Midbrain (tissue), 1 donor: ENCODE measurements at regions not wholly inside any gene's neighbourhood (a gene's known extent, or its start where the extent isn't known, plus 50 kb on each side); places are given as distances from the start of the nearest gene placed in this dataset.

ENCODE experiments used
- DNase-seq: peaks from one replicate; lab custom pipeline; 2025; lab: John Stamatoyannopoulos, UW

DNA sequence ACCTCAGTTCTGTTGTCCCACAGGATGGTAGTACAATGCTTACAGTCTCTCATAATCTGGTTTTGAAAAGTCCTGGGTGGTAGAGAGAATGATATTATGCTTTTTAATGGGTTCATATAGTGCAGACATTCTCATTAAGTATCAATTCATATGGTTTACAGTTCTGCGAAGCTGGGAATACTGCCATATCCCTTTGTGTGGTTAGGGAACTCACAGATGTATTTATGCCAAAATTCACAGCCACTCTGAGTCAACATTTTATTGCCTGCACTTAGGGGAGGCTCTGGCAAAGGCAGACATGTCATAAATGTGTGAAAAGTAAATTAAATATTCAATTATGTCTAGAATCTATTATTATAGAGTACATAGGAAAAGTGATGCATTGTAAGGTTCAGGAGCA is 808.2 kb downstream of the SUCLG1 start:
- DNase-seq = no peak

DNA sequence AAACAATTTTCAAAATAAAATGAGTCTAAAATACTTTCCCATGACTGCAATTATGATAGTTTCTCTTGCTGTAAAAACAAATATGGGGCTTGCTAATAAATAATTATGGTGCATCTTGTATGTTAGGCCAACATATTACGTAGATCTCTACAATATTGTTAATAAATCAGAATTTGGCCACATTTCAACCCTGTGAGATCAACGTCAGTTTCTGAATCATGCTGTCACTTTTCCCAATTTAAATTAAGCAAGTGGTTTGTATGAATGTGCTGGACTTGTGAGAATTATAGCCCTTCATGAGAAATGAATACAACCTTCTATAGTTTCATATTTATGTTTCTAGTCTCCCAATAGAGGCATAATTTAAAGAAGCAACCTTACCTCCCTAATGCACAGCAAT is 808.9 kb downstream of the SUCLG1 start:
- no peak for DNase-seq

DNA sequence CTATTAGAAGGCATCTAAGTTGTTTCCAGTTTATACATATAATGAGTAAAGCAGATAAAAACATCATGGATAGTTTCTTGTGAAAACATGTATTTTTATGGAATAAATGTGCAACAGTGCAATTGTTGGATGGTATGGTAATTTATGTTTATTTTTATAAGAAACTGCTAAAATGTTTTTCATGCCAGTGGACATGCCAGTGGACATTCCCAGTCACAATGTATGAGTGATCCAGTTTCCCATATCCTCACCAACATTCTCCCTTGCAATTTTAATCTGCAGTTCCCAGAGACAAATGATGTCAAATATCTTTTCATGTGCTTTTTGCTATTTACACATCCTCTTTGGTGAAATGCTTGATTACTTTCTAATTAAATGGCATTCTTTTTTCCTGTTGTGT is 818.6 kb downstream of the SUCLG1 start:
- no peak for DNase-seq

DNA sequence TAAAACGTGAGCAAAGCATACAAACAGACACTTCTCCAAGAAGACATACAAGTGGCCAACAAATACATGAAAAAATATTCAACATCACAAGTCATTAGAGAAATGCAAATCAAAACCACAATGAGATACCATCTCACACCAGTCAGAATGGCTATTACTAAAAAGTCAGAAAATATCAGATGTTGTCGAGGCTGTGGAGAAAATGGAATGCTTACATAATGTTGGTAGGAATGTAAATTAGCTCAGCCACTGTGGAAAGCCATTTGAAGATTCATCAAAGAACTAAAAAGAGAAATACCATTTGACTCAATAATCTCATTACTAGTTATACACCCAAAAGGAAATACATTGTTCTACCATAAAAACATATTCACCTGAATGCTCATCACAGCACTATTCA is 825.7 kb downstream of the SUCLG1 start:
- DNase-seq = no peak

DNA sequence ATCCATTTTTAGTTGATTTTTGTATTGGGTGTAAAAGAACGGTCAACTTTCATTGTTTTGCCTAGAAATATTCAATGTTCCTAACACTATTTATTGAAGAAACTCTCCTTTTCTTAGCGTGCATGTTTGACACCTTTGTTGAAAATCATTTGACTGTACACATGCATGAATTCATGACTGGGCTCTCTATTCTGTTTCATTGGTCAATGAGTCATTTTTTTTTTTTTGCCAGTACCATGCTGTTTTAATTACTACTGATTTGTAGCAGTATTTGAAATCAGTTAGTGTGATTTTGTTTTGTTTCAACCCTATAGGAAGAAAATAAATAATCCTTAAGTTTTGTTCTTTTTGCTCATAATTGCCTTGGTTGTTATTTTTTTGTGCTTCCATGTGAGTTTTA is 828.7 kb downstream of the SUCLG1 start:
- DNase-seq = no peak

DNA sequence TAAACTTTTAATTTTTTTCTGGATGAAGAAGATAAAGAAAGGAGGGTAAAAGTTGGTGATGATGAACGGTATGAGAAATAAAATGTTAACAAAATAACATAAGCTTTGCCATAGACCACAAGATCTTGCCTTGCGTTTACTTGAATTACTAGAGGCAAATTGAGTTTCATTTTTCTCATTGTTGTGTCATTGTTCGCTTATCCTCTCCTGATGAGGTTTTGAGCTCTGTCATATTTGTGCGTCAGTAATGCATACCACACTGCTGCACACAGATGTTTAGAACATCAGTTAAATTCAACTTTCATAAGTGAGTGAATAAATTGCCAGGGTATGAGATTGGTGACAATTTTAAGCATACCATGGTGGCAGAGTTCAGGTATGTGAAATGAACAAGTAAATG is 843.6 kb downstream of the SUCLG1 start:
- no peak for DNase-seq

DNA sequence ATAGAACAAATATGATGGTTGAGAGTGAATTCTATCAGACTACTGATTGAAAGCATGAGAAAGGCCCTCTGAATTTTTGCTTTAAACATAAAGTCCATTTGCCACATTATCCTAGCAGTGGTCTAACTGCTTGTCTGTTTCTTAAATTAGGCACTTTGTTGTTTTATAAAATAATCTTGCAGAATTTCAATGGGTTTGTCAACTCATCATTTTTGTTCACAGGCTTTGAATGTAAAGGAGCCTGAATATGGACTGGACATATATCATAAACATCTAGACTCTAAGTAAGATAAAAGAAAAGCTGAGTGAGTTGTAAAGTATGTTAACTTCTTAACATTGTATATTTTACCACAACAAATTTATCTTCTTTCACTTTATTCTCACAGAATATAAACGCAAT is 845.9 kb downstream of the SUCLG1 start:
- no peak for DNase-seq

DNA sequence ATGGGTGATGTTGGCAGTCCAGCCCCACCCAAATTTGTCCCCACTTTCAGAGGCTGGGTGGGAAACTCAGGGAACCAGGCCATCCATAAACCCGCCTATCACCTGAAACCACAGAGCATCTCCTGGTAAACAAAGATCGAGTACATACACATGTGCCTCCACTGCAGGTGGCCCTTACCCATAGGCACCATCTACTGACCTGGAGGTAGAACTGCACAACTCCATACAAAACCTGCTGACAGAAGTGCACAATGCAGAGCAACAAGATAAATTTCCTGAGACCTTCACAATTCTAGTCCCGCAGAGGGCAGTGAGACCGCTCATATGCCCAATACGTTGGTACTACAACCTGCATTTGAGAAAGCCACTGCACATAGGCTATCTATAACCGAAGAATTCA is 856.3 kb downstream of the SUCLG1 start:
- DNase-seq = no peak

DNA sequence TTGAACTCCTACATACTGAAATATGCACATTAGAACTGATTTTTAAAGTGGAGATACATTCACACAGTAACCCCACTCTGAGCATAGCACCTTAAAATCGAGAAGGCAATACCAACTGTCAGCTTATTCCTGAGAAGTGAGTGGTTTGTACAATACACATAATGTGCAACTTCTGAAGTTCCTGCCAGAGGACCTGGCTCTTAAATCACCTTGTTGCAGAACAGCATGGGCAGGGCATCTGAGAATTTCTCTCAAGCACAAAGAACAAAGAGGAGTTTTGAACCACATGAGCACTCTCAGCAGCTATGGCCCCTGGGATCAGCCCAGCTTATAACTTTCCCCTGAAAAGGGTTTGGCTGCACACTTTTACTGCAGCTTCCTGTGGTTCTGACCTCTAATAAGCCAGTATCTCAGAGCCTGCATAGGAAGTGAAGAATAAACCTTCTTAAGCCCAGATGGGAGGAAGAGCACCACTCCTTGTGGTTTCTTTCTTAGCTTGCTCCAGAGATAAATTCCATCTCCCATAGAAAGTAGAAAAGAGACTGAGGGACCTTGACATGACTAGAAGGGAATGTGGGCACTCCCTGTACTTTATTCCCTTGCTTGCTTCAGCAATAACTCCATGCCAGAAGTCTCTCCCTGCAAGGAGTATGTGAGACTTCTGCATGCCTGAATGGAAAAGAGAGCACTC is 862.3 kb downstream of the SUCLG1 start:
- DNase-seq = no peak

DNA sequence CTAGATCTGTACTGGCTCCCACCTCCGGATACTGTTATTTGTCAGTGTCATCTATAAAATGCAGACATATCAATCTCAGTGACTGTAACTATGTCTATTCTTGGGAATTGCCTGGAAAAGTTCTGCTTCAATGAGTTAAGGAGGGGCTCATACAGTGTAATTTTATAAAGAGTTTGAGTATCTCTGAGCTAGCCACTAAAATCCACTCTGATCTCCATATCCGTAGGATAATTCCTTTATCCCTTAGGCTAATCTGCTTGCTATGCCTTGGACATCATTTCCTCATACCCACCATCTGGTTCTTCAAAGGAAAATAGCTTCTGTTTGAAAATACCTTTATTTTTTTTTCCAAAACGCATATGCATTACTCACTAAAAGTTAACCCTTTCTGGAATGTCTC is 863.2 kb downstream of the SUCLG1 start:
- DNase-seq = no peak

DNA sequence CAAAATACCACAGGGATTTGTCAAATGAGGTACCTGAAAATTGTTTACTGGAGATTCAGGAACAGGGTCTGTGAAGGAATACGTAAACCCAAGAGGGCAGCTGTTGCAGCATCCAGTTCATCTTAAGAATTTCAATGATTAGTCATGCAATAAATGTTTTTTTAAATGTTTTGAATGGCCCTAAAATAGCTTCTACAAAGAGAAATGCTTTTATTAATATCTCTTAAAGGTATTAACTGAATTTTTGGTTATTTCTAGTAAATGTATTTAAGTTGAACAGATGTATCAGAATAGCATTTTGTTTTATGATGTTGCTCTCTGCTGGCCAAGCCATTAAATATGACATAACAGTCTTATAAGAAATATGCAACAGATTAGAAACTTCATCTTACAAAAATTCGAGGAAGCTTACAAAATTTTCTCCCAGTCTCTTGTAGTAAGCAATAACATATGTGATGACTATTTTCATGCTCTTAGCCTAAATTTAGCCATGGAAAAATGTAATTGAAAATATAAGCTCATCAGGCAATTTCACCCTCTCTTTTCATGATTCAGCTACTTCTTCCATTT is 863.9 kb downstream of the SUCLG1 start:
- DNase-seq = no peak

DNA sequence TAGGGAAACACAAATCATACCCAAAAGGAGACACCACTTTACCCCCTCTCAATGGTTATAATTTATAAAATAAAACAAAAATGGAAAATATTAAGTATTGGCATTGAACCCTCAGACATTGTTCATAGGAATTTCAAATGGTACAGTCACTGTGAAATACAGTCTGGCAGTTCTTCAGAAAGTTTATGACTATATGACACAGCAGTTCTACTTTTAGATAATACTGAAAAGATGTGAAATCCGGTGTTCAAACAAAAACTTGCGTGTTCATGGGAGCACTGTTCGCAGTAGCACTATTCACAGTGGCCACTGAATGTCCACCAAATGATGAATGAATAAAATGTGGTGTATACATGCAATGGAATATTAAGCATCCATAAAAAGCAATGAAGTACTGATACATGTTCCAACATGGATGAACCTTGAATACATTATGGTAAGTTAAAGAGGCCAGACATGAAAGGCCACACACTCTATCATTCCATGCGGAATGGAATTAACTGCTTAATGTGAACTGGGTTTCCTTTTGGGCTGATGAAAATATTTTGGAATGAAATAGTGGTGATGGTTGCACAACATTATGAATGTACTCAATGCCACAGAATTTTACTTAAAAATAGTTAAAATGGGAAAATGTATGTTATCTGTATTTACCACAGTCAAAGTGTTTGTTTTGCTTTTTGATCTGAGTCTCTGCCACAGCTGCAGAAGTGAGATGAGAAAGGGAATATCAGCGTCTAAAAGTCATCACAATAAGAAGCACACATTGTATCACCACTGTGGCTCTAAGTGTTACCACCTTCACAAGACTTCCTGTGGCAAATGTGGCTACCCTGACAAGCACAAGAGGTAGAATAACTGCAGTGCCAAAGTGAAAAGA is 864.6 kb downstream of the SUCLG1 start:
- no peak for DNase-seq

DNA sequence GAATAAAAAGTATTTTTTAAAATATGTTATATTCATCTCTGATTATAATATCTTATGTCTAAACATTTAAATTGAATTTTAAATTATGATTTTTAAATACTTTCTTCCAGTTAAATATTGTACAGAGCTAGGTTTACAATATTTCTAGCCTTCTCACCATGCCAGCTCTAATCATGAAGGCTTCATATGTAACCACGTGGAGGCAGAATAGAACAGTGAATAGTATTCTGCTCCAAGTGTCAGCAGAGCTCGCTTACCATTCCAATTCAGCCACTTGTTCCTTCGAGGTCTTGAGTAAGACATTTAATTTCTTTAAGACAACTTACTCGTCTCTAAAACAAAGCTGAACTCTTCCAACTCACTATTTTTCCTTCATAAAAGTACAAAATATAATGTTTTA is 871.8 kb downstream of the SUCLG1 start:
- DNase-seq = no peak

DNA sequence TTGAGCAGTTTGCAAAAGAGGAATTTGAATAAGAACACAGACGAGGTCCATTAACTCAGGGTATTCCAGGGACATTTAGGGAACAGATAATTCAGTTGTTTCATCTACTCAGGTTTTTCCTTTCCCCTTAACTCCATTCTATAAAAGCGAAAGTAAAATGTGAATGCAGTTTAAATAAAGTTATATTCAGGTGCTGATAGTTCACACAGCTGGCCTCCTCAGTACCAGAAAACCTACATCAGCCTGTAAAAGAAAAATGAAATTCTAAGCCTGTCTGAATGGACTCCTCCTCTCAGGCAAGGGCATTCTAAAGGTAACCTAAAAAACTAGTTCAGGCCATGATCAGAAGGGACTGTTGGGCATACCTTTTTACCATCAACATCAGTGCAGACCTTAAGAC is 873.8 kb downstream of the SUCLG1 start:
- no peak for DNase-seq

DNA sequence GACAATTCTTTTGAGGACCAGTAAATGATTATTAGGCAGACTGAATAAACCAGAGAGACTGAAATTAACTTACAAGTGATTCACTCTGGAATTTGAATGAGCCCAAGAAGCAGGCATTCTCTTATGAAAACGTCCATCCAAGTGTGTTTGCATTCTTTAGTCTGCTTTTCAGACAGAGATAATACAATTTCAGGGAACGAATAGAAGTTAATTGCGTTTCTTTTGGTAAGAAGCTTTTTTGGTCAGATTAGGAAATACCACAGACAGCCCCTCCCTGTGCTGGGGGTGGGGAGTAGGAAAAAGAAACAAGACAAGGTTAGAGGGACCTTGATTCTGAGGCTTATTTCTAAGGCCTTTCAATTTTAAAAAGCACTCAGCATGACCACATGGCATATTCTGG is 874.4 kb downstream of the SUCLG1 start:
- no peak for DNase-seq

DNA sequence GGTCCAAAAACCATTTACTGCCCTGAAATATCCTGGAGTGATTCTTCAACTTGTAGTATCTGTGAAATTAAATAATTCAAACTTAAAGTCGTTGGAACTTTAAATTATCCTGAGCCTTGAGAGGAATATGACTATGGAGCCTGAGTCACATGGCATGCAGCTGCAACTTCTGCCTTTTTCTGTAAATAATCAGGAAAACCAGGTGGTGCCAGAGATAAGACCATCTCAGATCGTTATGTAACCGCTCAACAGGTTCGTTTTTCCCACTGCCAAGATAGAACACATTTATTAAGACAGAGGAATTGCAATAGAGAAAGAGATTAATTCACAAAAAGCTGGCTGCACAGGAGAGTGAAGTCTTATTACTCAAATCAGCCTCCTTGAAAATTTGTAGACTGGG is 876.5 kb downstream of the SUCLG1 start:
- DNase-seq = no peak

DNA sequence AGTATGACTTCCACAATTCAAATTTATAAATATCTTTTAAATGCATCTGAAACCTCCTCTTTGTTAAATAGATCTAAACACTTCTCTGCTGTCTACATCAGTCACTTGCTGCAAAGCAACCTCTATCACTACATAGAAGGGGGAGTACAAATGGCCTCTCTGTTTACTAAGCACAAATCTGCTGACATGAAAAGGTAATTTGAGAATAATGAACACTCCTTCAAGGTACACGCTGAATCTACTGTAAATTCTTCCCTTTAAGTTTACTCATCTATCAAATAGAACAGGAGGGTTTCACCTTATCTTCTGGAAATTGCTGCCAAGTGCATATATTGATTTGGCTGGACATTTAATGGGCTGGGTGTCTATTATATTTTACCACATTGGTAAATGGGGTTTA is 879.6 kb downstream of the SUCLG1 start:
- DNase-seq = no peak

DNA sequence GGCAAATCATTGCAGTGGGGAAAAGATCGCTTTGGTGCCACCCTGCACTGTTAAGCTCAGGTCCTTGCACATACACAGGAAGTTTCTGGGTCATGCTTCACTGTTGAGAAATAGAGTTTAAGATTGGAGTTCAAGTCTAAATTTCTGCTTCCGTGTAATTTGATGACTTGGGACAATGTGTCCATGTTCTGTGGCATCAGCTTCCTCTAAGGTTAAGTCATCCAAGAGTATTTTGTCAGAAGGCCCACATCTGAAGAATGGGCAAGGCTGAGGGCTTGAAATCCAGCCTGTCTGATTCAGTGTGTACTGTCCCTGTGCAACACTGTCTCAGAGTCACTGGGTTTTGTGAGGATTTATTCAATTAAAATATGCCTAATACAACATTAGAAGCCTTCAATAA is 880.7 kb downstream of the SUCLG1 start:
- DNase-seq = no peak

DNA sequence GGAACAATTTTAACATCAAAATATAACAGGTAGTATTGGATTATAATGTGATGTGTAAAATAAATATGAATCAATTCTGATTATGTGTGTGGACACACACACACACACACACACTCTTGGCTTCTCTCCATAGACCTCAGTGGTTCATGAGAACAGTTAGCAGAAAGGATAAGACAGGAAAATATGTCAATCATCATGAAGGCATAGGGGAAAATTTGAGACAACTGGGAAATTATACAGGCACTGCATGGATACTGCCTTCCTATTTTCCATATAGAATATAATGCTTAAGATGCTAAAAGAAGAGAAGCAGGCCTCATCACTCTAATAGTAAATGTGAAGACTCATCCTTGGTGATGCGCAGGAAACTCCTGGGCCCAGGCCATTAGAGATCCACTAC is 884.5 kb downstream of the SUCLG1 start:
- DNase-seq = no peak

DNA sequence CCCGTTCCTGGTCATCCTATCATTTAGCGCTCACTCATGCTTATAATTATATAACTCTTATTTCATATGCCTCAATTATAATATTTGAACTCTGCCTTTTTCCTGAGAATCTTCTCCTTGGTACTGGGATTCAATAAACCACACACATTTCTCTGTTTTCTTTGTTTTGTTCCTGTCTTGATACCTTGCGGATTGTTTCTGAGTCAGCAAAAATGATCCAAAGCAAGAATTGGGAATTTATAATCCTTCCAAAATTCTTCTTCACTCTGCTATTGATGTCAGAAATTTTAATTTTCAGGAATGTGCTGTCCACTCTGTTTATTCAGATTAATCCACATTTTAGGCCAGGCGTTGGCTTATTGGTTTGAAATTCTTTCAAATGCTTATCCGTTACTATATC is 886.0 kb downstream of the SUCLG1 start:
- no peak for DNase-seq

DNA sequence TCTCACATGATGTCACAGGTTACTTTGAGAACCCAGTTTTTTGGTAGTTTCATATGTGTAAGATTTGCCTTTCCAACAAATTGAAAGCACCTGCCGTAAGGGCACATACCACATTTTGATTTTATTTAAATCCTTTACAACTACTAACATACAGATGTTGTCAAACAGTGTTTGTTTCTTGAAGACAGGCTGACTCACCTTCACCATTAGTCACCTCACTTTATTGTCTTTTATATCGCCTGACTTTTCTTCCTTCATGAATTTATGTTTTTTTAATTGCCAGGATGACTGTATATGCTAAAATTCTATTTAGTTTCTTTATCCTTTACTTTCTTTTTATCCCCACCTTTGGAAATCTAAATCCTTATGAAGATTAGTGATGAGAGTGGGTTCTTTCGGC is 886.7 kb downstream of the SUCLG1 start:
- DNase-seq = no peak

DNA sequence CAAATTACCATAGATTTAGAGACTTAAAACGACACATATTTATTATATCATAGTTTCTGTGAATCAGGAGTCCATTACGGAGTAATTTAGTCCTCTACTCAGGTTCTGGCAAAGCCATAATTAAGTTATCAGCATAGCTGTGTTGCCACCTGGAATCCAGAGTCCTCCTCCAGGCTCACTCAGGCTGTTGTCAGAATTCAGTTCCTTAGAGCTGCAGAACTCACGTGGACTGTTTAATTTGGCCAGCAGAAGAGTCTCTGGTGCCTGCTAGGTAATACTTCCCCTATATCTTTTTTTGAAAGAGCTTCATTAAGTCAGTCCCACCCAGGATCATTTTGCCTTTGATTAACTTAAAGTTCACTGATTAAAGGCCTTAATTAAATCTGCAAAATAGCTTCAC is 891.5 kb downstream of the SUCLG1 start:
- no peak for DNase-seq

DNA sequence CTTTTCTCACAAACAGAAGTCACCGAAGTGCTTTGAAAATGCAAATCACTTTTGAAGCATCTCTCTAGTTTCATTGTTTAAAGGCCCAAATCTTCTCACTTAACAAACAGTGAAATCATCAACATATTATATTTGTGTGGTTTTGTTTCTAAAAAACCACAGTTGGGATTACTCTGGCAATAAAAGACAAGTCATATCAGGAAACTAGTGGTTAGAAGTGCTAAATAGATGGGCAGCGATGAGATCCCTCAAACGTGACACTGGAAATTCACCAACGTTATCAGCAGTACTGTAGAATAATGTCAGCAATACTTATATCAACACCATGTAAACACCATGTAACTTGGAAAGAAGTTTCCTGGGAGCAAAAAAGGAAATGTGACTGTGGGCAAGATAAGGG is 893.5 kb downstream of the SUCLG1 start:
- no peak for DNase-seq
